ENCODE measurements at regions not wholly inside any gene's neighbourhood (a gene's known extent, or its start where the extent isn't known, plus 50 kb on each side); places are given as distances from the start of the nearest gene placed in this dataset.

GRCh38 chr2:180058993-180059392 lies 51.9 kb upstream of the CWC22 start:
- DNase-seq (ENCODE audit: low spot score), result no peak

DNA sequence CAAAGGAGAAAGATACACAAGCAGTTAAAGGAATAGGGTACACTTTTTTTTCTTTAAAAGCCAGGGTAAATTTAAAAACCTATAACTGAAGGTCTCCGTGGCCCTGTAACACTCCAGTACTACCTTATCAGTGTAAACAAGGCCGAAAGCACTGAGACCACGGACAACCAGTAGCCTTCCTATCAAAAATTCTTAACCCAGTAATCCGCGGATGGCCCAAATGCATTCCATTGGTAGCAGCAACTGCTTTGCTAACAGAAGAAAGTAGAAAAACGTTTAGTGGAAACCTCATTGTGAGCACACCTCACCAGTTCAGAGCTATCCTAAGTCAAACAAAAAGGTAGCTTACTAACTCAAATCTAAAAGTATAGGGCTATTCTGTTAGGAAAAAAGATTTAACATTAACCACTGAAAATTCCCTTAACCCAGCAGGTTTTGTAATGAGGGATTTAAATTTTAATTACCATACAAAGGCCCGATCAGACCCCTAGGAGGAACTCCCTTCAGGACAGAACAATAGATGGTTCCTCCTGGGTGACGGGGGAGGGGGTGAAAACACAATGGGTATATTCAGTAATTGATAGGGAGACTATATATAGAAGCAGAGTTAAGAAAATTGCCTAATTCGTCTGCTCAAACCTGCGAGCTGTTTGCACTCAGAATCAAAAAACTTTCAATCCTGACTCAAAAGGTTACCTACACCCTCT lies 50.8 kb upstream of the CWC22 start:
- DNase-seq (ENCODE audit: low spot score), result no peak
